NCI-H82 treated with DMSO at 0.1 percent for 48 hours (cell line): ENCODE measurements at regions not wholly inside any gene's neighbourhood (a gene's known extent, or its start where the extent isn't known, plus 50 kb on each side); places are given as distances from the start of the nearest gene placed in this dataset.

ENCODE experiments used
- DNase-seq: peaks from one replicate; lab custom pipeline; 2025; ENCODE audit not compliant: unreplicated experiment; lab: John Stamatoyannopoulos, UW

GRCh38 chr4:147349193-147349592 is 131.7 kb upstream of the EDNRA start:
- no peak for DNase-seq

GRCh38 chr4:147351083-147351787 is 129.7 kb upstream of the EDNRA start:
- no peak for DNase-seq

- DNase-seq: no peak
Observed at GRCh38 chr4:147354237-147354636, 126.7 kb upstream of the EDNRA start.

DNA sequence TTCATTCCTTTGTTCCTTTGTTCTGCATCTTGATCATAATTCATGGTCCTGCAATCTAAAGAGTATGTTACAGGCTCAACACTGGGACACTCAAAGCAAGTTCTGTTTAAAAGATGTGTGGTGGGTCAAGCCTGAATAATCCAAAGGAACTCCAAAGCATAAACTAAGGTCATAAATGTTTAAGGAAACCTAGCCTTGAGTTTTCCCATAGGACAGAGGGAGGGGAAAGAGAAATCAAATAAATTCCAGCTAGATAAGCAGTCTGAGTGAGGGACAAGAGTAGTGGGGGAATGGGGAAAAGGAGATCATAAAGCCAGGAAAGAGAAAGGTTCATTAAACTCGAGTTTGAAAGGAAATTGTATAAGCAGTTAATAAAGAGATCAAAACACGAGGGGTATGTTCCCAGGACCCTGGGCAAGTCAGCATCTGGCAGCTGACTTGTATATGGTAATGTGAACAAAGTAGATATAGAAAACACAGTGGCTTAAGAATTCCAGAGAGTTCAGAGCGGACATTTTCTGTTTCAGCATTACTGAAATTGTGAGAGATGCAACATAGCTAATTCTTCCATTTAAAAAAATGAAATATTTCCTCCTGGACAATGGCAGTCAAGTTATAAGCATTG is 125.8 kb upstream of the EDNRA start:
- no peak for DNase-seq

DNA sequence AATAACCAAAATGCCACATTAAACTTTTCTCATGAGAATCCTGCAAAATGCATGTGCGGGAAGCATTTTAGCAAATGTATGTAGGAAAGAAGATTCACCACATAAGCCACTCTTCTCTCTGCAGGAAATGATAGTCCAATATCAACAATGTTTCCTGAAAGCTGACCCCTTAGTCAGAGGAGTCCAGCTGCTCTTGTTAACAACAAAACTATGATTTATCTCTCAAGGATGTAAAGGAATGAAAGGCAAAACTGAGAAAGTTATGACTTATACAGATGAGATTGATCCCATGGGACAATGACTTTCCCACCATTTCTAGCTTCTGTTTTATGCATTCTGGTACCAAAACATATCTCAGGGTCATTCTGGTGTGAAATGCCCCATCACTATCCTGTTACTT is 125.0 kb upstream of the EDNRA start:
- DNase-seq: no peak

DNA sequence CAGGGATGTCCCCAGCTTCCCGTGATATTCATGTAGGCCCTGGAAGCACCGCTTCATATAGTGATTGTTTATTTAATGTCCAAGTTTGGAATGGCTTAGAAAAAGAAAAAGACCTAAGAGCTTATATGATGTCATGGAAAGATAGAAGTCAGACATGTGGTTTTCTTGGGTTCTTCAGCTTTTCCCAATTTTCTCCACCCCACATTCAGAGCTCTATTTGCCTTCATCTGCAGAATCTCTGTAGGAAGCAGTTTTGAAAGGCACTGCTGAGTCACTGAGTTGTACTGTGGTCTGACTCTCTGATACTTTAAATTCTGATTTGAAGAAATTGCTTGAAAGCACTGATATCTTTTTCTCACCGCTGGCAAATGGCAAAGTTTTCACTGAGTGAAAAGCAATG is 120.6 kb upstream of the EDNRA start:
- no peak for DNase-seq

GRCh38 chr4:147361726-147362125 is 119.2 kb upstream of the EDNRA start:
- no peak for DNase-seq

DNA sequence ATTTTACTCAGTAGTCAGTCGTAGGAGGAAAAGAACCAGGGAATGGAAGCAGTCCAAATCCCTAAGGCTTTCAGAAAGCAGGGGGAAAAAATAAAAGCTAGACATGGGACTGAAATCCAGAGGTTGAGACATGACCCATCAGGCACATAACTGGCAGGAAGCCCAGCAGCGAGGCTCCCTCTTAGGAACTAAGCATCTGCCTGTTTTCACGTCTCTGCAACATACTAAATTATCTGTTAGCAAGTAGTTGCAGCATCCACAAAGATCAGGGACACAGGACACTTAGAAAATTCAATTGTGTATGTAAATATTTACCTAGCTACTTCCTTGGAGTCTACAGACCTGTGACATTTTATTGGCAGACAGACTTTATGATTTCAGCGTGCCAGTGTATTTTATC is 118.0 kb upstream of the EDNRA start:
- DNase-seq: no peak

DNA sequence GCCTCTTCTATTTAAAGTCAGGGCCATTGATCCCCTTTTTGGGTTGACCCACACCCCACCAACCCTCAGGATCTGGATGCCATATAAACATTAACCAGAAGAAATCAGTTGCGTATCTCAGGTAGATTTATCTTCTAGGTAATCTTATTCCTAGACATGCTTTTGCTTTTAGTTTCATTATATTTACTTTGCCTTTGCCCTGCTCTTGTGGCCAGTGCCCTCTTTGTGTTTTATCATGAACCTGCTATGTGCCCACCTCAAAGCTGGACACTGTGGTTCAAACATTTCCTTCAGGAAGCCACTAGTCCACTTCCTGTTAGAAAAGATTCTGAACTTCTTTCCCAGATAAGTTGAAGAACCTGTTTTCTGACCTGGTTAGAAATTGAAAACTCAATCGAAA is 117.4 kb upstream of the EDNRA start:
- no peak for DNase-seq

DNA sequence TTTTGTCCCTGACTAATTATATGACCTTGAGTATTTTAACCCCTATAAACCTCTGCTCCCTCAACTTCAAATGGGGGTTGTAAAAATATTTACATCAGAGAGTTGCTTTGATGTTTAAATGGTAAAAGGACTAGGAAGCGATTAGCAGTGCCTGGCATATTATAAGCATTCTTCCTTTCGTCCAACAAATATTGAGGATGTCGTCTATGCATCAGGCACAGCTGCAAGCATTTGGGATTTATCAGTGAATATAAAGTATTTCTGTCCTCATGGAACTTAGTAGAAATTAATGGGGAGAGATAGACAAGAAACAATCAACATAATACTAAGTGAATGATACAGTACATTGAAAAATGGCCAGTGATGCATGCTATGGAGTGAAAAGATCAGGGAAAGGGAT is 115.5 kb upstream of the EDNRA start:
- DNase-seq: no peak

GRCh38 chr4:147366164-147366563 is 114.7 kb upstream of the EDNRA start:
- DNase-seq: no peak

DNA sequence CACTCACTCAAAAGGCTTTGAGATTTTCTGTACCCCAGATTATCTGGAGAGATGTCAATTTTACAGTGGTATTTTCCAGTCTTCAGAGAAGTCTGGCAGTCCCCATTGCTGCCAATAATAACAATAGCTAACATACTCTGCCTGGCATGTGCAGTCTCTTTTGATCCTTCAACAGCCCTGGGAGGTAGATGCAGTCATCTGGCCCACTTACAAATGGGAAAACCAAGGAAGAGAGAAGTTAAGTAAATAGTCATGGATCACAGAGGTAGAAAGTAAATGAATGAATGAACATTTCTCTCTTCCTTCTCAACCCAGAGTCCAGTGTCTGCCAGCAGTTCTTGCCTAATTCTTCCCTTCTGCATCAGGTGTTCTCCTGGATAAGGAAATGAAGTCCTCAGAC is 113.0 kb upstream of the EDNRA start:
- DNase-seq: no peak

GRCh38 chr4:147368948-147369347 is 111.9 kb upstream of the EDNRA start:
- DNase-seq: no peak

GRCh38 chr4:147370473-147370872 is 110.4 kb upstream of the EDNRA start:
- DNase-seq: no peak

GRCh38 chr4:147370881-147371280 is 110.0 kb upstream of the EDNRA start:
- DNase-seq: no peak

GRCh38 chr4:147371661-147372060 is 109.2 kb upstream of the EDNRA start:
- DNase-seq: no peak

DNA sequence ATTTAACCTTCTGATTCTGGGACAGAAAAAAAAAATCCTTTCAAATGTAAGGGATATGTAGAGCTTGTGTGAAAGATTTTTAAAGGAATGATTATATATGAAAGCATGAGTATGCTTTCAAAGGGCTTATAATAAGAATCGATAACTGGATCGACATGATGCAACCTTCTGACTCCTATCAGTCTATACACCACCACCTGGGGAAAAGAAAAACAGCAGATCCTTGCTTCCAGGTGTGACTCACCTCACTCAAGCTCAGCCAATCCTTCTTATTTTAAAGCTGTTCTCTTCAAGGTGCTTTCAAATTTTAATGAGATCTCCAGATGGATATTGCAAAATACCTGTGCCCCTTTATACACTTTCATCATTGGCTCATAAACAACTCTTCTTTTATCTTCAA is 102.1 kb upstream of the EDNRA start:
- no peak for DNase-seq

- no peak for DNase-seq
Observed at GRCh38 chr4:147381749-147382148, 99.1 kb upstream of the EDNRA start.

GRCh38 chr4:147388018-147388417 is 92.9 kb upstream of the EDNRA start:
- DNase-seq: no peak

GRCh38 chr4:147396105-147396504 is 84.8 kb upstream of the EDNRA start:
- DNase-seq: no peak

DNA sequence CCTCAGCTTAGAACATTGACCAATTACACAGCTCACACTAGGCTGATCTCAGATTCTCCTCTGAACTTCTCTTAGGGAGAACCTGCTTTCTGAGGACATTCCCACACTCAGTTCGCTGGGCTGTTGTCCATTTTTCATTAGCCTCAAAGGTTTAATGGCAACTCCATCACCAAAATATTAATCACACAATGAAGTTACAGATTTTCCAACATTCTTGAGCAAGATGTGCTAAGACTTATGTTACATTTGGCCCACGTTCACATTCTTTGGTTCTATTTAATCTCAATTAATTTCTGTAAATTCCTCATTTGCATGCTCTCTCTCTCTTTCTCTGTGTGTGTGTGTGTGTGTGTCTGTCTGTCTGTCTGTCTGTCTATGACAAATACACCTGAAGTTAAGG is 82.3 kb upstream of the EDNRA start:
- DNase-seq: no peak

DNA sequence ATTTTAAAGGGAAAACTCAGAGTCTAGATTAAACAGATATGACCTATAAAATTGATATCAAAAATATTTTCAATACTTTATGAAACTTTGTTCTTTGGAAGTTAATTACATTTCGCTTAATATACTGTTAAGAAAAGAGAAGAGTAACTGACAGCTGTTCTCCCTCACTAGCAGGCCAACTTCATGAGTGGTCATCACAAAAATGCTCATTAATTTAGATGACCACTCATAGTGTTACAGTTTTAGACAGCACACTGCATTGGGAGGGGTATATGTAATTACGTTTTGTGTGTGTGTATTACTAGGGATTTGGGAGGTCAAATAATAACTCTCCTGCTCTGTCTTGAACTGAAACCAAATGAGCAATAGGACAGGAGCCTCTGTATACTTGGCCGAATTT is 80.2 kb upstream of the EDNRA start:
- no peak for DNase-seq

- DNase-seq: no peak
Observed at GRCh38 chr4:147401221-147401620, 79.7 kb upstream of the EDNRA start.
